ENCODE measurements at regions not wholly inside any gene's neighbourhood (a gene's known extent, or its start where the extent isn't known, plus 50 kb on each side); places are given as distances from the start of the nearest gene placed in this dataset.

GRCh38 chr12:78580296-78580695, 284.3 kb upstream of the SYT1 start:
- TF ChIP-seq CTCF (IDR thresholded peaks at IDR 0.05) (no peak), EP300 (IDR thresholded peaks at IDR 0.05) (no peak)
